ENCODE measurements at regions not wholly inside any gene's neighbourhood (a gene's known extent, or its start where the extent isn't known, plus 50 kb on each side); places are given as distances from the start of the nearest gene placed in this dataset.

- no peak for DNase-seq (ENCODE audit: low spot score)
- TF ChIP-seq, protein P1, sequence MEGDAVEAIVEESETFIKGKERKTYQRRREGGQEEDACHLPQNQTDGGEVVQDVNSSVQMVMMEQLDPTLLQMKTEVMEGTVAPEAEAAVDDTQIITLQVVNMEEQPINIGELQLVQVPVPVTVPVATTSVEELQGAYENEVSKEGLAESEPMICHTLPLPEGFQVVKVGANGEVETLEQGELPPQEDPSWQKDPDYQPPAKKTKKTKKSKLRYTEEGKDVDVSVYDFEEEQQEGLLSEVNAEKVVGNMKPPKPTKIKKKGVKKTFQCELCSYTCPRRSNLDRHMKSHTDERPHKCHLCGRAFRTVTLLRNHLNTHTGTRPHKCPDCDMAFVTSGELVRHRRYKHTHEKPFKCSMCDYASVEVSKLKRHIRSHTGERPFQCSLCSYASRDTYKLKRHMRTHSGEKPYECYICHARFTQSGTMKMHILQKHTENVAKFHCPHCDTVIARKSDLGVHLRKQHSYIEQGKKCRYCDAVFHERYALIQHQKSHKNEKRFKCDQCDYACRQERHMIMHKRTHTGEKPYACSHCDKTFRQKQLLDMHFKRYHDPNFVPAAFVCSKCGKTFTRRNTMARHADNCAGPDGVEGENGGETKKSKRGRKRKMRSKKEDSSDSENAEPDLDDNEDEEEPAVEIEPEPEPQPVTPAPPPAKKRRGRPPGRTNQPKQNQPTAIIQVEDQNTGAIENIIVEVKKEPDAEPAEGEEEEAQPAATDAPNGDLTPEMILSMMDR (IDR thresholded peaks at IDR 0.05): no peak
- H3K27ac ChIP-seq: peak overlapping the region; percentile 47 to 74
These were observed 70.4 kb downstream of the NCOR2 start for GRCh38 chr12:124497039-124497438.

GRCh38 chr12:124496584-124496983, 70.8 kb downstream of the NCOR2 start:
- Histone ChIP-seq H3K4me3 (no peak overlapping the region), H3K27ac (peak overlapping the region in 1 of 2 donors; percentile 74)
- TF ChIP-seq, protein P1 (IDR thresholded peaks at IDR 0.05): no peak
- no peak for DNase-seq (ENCODE audit: low spot score)

More at GRCh38 chr12:124497039-124497438, 70.4 kb downstream of the NCOR2 start:
- no peak overlapping the region for H3K4me3 ChIP-seq

DNA sequence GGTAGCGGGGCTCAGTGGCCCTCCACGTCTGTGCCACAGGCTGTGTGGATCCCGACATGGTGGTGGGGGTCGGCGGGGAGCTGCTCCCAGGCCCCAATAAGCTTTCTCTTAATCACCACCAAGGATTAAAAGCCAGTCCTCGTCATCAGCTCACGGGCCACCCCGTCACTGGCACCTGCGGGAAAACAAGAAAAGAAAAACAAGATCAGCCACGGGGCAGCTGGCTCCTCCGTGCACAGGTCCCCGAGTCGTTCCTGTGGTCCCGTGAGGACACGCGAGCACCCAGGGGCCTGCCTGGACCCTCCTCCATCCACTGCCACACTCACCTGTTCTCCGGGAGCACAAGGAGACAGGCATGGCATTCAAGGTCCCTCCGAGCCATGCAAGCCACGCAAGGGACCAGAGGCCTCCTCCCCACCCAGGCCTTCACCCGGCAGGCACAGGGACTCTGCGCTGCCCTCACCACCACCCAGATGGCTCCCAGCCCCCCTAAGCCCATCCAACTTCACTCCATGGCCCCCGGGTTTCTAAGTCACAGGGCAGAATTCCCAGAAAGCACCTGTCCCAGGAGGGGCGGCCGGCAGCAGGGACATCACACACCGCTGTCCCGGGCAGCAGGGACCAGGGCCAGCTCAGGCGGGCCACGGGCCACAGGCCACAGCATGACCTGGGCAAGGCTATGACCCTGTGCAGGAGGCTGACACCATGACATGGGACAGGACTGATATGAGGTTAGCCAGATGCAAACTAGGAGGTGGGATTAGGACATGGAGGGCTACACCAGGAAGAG, 72.0 kb downstream of the NCOR2 start:
- TF ChIP-seq, protein P1 (IDR thresholded peaks at IDR 0.05): no peak

GRCh38 chr12:124494751-124495129, 72.7 kb downstream of the NCOR2 start:
- DNase-seq (ENCODE audit: low spot score): no peak
- TF ChIP-seq, protein P1 (IDR thresholded peaks at IDR 0.05): no peak
- Histone ChIP-seq H3K27ac (no peak overlapping the region), H3K4me3 (no peak overlapping the region)

More for the DNA sequence above, 72.0 kb downstream of the NCOR2 start:
- Histone ChIP-seq H3K4me3 (no peak overlapping the region), H3K27ac (no peak overlapping the region)
- DNase-seq (ENCODE audit: low spot score): no peak

DNA sequence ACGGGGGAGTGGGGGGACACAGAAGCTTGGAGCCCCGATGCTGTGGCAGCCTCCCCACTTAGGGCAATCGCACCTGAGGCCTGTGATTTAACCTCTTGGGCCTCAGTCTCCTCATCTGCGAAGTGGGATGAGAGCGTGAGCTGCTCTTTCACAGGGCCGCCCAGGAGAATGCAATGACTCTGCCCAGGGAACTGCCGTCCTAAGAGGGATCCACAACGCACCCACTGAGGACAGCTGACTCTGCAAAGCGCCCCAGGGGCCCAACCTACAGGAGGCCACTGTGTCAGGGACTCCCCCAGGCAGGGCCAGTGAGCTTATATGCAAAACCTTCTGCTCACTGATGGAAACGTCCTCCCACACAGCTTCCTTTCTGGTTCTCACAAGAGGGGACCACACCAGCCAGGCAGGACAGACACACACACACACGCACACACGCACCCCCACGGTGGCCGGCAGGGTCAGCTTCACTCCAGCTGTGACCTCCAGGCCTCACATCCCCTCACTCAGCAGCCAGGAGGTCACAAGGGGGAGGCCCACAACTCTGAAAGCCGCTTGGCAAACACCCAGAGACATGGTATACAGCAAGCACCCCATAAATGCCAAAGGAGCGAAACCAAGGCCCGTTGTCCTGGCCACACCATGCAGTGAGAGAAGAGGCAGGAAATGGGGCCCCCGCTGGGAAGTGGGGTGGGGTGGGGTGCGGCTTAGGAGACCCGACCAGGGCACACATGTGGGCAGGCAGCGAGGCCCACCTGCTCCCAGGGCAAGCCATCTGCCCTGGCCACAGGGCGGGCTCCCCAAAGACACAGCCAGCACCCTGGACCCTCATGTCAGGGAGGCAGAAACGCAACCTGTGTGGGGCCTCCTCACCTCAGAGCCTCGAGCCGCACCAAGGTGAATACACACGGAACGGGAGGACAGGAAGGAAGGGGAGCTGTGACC, 73.3 kb downstream of the NCOR2 start:
- H3K27ac ChIP-seq: no peak overlapping the region
- no peak overlapping the region for H3K4me3 ChIP-seq
- DNase-seq (ENCODE audit: low spot score): no peak
- TF ChIP-seq, protein P1 (IDR thresholded peaks at IDR 0.05): no peak

DNA sequence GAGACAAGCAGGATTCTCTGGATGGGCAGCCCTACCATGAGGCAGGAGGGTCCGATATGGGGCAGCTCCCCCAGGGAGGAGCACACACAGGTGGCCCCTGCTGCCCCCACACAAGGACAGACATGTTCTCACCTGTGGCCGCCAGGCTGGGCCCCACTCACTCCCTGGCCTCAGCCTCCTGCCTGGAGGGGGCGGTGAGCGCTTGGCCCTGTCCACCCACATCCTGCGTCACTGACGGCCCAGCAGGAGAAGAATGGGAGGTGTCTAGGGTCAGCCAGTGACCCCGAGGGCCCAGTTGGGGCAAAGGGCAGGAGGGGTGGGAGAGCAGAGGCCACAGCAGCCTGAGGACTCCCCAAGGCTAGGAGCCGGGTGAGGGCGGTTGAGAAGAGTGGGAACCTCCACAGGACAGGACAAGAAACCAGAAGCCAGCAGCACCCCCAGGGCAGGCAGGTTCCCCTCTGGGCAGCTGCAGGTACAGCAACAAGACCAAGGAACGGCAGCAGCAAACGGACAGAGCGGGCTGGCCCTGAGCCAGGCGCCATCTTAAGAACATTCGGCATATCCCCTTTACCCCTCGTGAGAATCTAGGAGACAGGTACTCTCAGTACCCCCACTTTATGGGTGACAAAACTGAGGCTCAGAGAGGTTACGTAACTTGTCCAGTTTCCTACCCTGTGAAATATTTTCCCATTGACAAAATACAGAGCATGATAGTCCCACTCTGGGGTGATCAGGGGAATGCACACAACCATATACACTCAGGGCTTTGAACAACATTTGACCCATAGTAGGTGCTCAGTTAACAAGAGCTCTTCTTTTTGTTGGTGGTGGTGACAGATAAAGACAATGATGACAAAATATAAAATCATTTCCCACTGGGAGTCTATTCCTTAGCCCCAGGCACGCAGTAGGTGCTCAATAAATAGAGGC, 74.3 kb downstream of the NCOR2 start:
- no peak overlapping the region for H3K4me3 ChIP-seq
- DNase-seq (ENCODE audit: low spot score): no peak
- TF ChIP-seq, protein P1 (IDR thresholded peaks at IDR 0.05): no peak
- no peak overlapping the region for H3K27ac ChIP-seq

Measured in coronary artery (tissue), 2 donors.